B cell (primary cell): ENCODE measurements at regions not wholly inside any gene's neighbourhood (a gene's known extent, or its start where the extent isn't known, plus 50 kb on each side); places are given as distances from the start of the nearest gene placed in this dataset.

Experiments
- ATAC-seq: fragments of 200-7000 bp; cut with Tn5 transposase; one replicate; pipeline ENCODE4 v1.10.0; 2021; ENCODE audit warnings: low read depth, mild to moderate bottlenecking, moderate number of reproducible peaks, moderate library complexity
- CTCF ChIA-PET: fragments of 350-600 bp; sonication (Branson Sonifier 250); formaldehyde crosslinking; loops from one replicate; lab custom pipeline; 2021; ENCODE audit warnings: antibody characterized with exemption, inconsistent platforms; lab: Charles Lee
- POLR2A ChIA-PET: fragments of 350-600 bp; sonication (Branson Sonifier 250); formaldehyde crosslinking; loops from one replicate; lab custom pipeline; 2021; ENCODE audit warnings: antibody characterized with exemption; lab: Charles Lee
- DNase-seq: peaks from one replicate; pipeline ENCODE4 v3.0.0; 2013
- H2AFZ ChIP-seq: 2 replicates; pipeline ENCODE4 v1.6.1; 2012; ENCODE audit warnings: mild to moderate bottlenecking, low read depth, low read length; ENCODE audit not compliant: insufficient read depth, poor library complexity, severe bottlenecking
- H3K27ac ChIP-seq, 2 donors: 1 replicate in 1 of 2; 2 replicates in 1 of 2; pipeline ENCODE4 v1.5.1; 2012 to 2013; ENCODE audit warnings: low read length in 2 of 2, mild to moderate bottlenecking in 2 of 2, moderate library complexity in 1 of 2
- H3K27me3 ChIP-seq, 4 experiments: fragments of 200-600 bp in 1 of 4; sonication (generic) in 1 of 4; replicated peaks in 1 of 4; 1 replicate in 2 of 4; 2 replicates in 2 of 4; pipeline versions ENCODE4 v1.6.1 to v1.7.0; 2013 to 2016; ENCODE audit warnings: low read length in 3 of 4, mild to moderate bottlenecking in 2 of 4, mixed read lengths in 1 of 4, moderate library complexity in 1 of 4; ENCODE audit not compliant: insufficient read depth in 4 of 4, control insufficient read depth in 3 of 4; ENCODE audit errors: control extremely low read depth in 1 of 4
- H3K36me3 ChIP-seq, 2 experiments: replicated peaks in 1 of 2; 1 replicate in 1 of 2; 2 replicates in 1 of 2; pipeline versions ENCODE4 v1.6.1 to v1.7.1; 2013; ENCODE audit warnings: low read length in 1 of 2; ENCODE audit not compliant: insufficient read depth in 2 of 2, control insufficient read depth in 1 of 2; ENCODE audit errors: control extremely low read depth in 1 of 2, extremely low read depth in 1 of 2
- H3K4me1 ChIP-seq, 2 donors: fragments of 200-600 bp in 1 of 2; sonication (generic) in 1 of 2; 1 replicate in 1 of 2; 2 replicates in 1 of 2; pipeline versions ENCODE4 v1.5.1 to v1.6.1; 2013 to 2017; ENCODE audit warnings: low read length in 2 of 2; ENCODE audit not compliant: control insufficient read depth in 2 of 2, insufficient read depth in 2 of 2
- H3K4me2 ChIP-seq: replicated peaks from 2 replicates; pipeline ENCODE3; 2012; ENCODE audit warnings: mild to moderate bottlenecking, low read depth, low read length; ENCODE audit not compliant: poor library complexity, severe bottlenecking
- H3K4me3 ChIP-seq, 5 experiments: fragments of 200-600 bp in 1 of 5; sonication (generic) in 1 of 5; 1 replicate in 3 of 5; 2 replicates in 2 of 5; pipeline versions ENCODE4 v1.5.1 to v1.7.0; 2011 to 2016; ENCODE audit warnings: low read length in 4 of 5, mild to moderate bottlenecking in 4 of 5, low read depth in 2 of 5, control low read depth in 1 of 5, moderate library complexity in 1 of 5; ENCODE audit not compliant: insufficient read depth in 1 of 5; ENCODE audit errors: control extremely low read depth in 1 of 5, extremely low read depth in 1 of 5
- H3K79me2 ChIP-seq: fragments of 200-600 bp; sonication (generic); one replicate; pipeline ENCODE4 v1.6.0; 2016; ENCODE audit warnings: low read length; ENCODE audit not compliant: control insufficient read depth, insufficient read depth
- H3K9ac ChIP-seq: fragments of 200-600 bp; sonication (generic); 2 replicates; pipeline ENCODE4 v1.6.1; 2017; ENCODE audit warnings: mild to moderate bottlenecking, low read length, moderate library complexity
- H3K9me3 ChIP-seq, 3 donors: one replicate each; pipeline versions ENCODE4 v1.6.1 to v1.7.1; 2013; ENCODE audit warnings: low read length in 2 of 3; ENCODE audit not compliant: control insufficient read depth in 2 of 3, insufficient read depth in 1 of 3; ENCODE audit errors: control extremely low read depth in 1 of 3
- H4K20me1 ChIP-seq: 2 replicates; pipeline ENCODE4 v1.6.0; 2012; ENCODE audit warnings: mild to moderate bottlenecking, low read length; ENCODE audit not compliant: insufficient read depth, control insufficient read depth, poor library complexity, severe bottlenecking
- H3K27ac Mint-ChIP-seq: one replicate; pipeline ENCODE4 v1.8.0; 2021; ENCODE audit warnings: mixed read lengths
- H3K27me3 Mint-ChIP-seq: one replicate; pipeline ENCODE4 v1.8.0; 2021; ENCODE audit warnings: mixed read lengths
- H3K4me1 Mint-ChIP-seq: one replicate; pipeline ENCODE4 v1.8.0; 2021; ENCODE audit warnings: mixed read lengths
- H3K4me3 Mint-ChIP-seq: one replicate; pipeline ENCODE4 v1.8.0; 2021; ENCODE audit warnings: mixed read lengths
- H3K9me3 Mint-ChIP-seq: one replicate; pipeline ENCODE4 v1.8.0; 2022; ENCODE audit warnings: mixed read lengths; ENCODE audit not compliant: insufficient read depth
- CTCF ChIP-seq: fragments of 200-600 bp; IDR thresholded peaks from one replicate; pipeline ENCODE4 v1.8.0; 2022; ENCODE audit warnings: antibody characterized with exemption, mild to moderate bottlenecking
- EZH2 ChIP-seq: IDR thresholded peaks from 2 replicates; pipeline ENCODE4 v1.6.1; 2012; ENCODE audit warnings: borderline replicate concordance, low read depth, mild to moderate bottlenecking, moderate library complexity, low read length; ENCODE audit not compliant: insufficient read depth, poor library complexity, severe bottlenecking
- WGBS: methylation state at CpG from one replicate; pipeline ENCODE4 v1.1.5; 2013; ENCODE audit warnings: missing lambda C conversion rate; ENCODE audit not compliant: insufficient coverage; 5-methylcytosine and 5-hydroxymethylcytosine counted together
- intact Hi-C: fragments of 100-400 bp; cut with micrococcal nuclease; formaldehyde crosslinking; loops from one replicate; pipeline ENCODE4 v1.10.0; 2022

- no peaks in the 10 kb centered on the region for H3K27me3 ChIP-seq
- H3K4me1 ChIP-seq: no peaks in the 10 kb centered on the region
- CTCF ChIA-PET: no interaction called here
- POLR2A ChIA-PET: no interaction called here
- H4K20me1 ChIP-seq: no peaks in the 10 kb centered on the region
- Mint-ChIP-seq H3K4me3 (no peak overlapping the region), H3K9me3 (no peaks in the 10 kb centered on the region), H3K4me1 (no peaks in the 10 kb centered on the region), H3K27ac (no peak overlapping the region), H3K27me3 (peaks cover 6% of the 10 kb centered on the region)
- no peak overlapping the region for H3K4me2 ChIP-seq
- no peak for ATAC-seq
- intact Hi-C loops: no loop called here
- H2AFZ ChIP-seq: no peak overlapping the region
- no peaks in the 10 kb centered on the region for H3K9me3 ChIP-seq
- no peaks in the 10 kb centered on the region for H3K79me2 ChIP-seq
- no peak for DNase-seq
- TF ChIP-seq EZH2: no peak
- TF ChIP-seq CTCF: no peak
- H3K9ac ChIP-seq: no peak overlapping the region
- no CpG with 5 or more reads among the region's 2 CpGs for WGBS
- H3K27ac ChIP-seq: no peak overlapping the region
- H3K36me3 ChIP-seq: no peaks in the 10 kb centered on the region
- no peak overlapping the region for H3K4me3 ChIP-seq
Observed at GRCh38 chr6:16953905-16954304, 147.9 kb upstream of the STMND1 start.

- no peaks in the 10 kb centered on the region for H3K36me3 ChIP-seq
- H3K27me3 ChIP-seq: no peaks in the 10 kb centered on the region
- H3K4me3 ChIP-seq: no peak overlapping the region
- H3K27ac Mint-ChIP-seq: no peak overlapping the region
- TF ChIP-seq CTCF (no peak), EZH2 (no peak)
- H2AFZ ChIP-seq: no peak overlapping the region
- no peaks in the 10 kb centered on the region for H4K20me1 ChIP-seq
- WGBS: no CpG with 5 or more reads among the region's 1 CpG
- POLR2A ChIA-PET: no interaction called here
- no peak overlapping the region for H3K4me3 Mint-ChIP-seq
- no peak overlapping the region for H3K9ac ChIP-seq
- no peak for DNase-seq
- H3K27ac ChIP-seq: no peak overlapping the region
- peaks cover 9% of the 10 kb centered on the region for H3K27me3 Mint-ChIP-seq
- H3K4me1 ChIP-seq: no peaks in the 10 kb centered on the region
- H3K4me1 Mint-ChIP-seq: no peaks in the 10 kb centered on the region
- intact Hi-C loops: no loop called here
- H3K4me2 ChIP-seq: no peak overlapping the region
- ATAC-seq: no peak
- CTCF ChIA-PET: no interaction called here
- H3K9me3 Mint-ChIP-seq: no peaks in the 10 kb centered on the region
- H3K9me3 ChIP-seq: no peaks in the 10 kb centered on the region
- H3K79me2 ChIP-seq: no peaks in the 10 kb centered on the region
Observed at GRCh38 chr6:16953446-16953845, 148.4 kb upstream of the STMND1 start.
